HK-2 (cell line): ENCODE measurements at regions not wholly inside any gene's neighbourhood (a gene's known extent, or its start where the extent isn't known, plus 50 kb on each side); places are given as distances from the start of the nearest gene placed in this dataset.

ENCODE experiments used
- DNase-seq: peaks from one replicate; pipeline ENCODE4 v3.0.0-alpha.2; 2018; ENCODE audit not compliant: unreplicated experiment

- DNase-seq: no peak
Observed at GRCh38 chr4:10983268-10983667, 298.7 kb upstream of the CLNK start.

- DNase-seq: no peak
Observed at GRCh38 chr4:10982305-10982704, 297.7 kb upstream of the CLNK start.

- DNase-seq: no peak
Observed at GRCh38 chr4:10981576-10981975, 297.0 kb upstream of the CLNK start.

GRCh38 chr4:10981096-10981495 is 296.5 kb upstream of the CLNK start:
- no peak for DNase-seq

- DNase-seq: no peak
Observed at GRCh38 chr4:10979032-10979431, 294.5 kb upstream of the CLNK start.

GRCh38 chr4:10977534-10977933 is 293.0 kb upstream of the CLNK start:
- no peak for DNase-seq

GRCh38 chr4:10974371-10974770 is 289.8 kb upstream of the CLNK start:
- DNase-seq: no peak

GRCh38 chr4:10973686-10974085 is 289.1 kb upstream of the CLNK start:
- no peak for DNase-seq

GRCh38 chr4:10971800-10972401 is 287.3 kb upstream of the CLNK start:
- DNase-seq: no peak

GRCh38 chr4:10965196-10965595 is 280.6 kb upstream of the CLNK start:
- DNase-seq: no peak

GRCh38 chr4:10963958-10964703 is 279.6 kb upstream of the CLNK start:
- no peak for DNase-seq

GRCh38 chr4:10963241-10963640 is 278.7 kb upstream of the CLNK start:
- DNase-seq: no peak

- DNase-seq: no peak
Observed at GRCh38 chr4:10962246-10962645, 277.7 kb upstream of the CLNK start.

- no peak for DNase-seq
Observed at GRCh38 chr4:10960389-10960788, 275.8 kb upstream of the CLNK start.

- no peak for DNase-seq
Observed at GRCh38 chr4:10959586-10959985, 275.0 kb upstream of the CLNK start.

GRCh38 chr4:10958226-10958856 is 273.8 kb upstream of the CLNK start:
- DNase-seq: no peak

- no peak for DNase-seq
Observed at GRCh38 chr4:10951306-10951705, 266.7 kb upstream of the CLNK start.

GRCh38 chr4:10949039-10949733 is 264.6 kb upstream of the CLNK start:
- DNase-seq: no peak

- DNase-seq: no peak
Observed at GRCh38 chr4:10947898-10948297, 263.3 kb upstream of the CLNK start.

GRCh38 chr4:10944321-10944720 is 259.8 kb upstream of the CLNK start:
- DNase-seq: no peak

GRCh38 chr4:10942156-10942555 is 257.6 kb upstream of the CLNK start:
- DNase-seq: no peak

- no peak for DNase-seq
Observed at GRCh38 chr4:10929818-10930217, 245.2 kb upstream of the CLNK start.

- DNase-seq: no peak
Observed at GRCh38 chr4:10925996-10926395, 241.4 kb upstream of the CLNK start.
